Esophagus squamous epithelium (tissue), 5 donors: ENCODE measurements at regions not wholly inside any gene's neighbourhood (a gene's known extent, or its start where the extent isn't known, plus 50 kb on each side); places are given as distances from the start of the nearest gene placed in this dataset.

Experiments used
- DNase-seq: peaks from one replicate; lab custom pipeline; 2025; lab: John Stamatoyannopoulos, UW
- H3K27ac ChIP-seq, 4 donors: fragments of 200-600 bp; sonication (generic); one replicate each; pipeline ENCODE4 v1.5.1; 2016 to 2019; ENCODE audit warnings: mild to moderate bottlenecking in 1 of 4
- H3K27me3 ChIP-seq, 4 donors: fragments of 200-600 bp; sonication (generic); 1 replicate in 3 of 4; 2 replicates in 1 of 4; pipeline versions ENCODE4 v1.5.1 to v1.6.0; 2017 to 2021; ENCODE audit warnings: antibody characterized with exemption in 1 of 4
- H3K36me3 ChIP-seq, 3 donors: fragments of 200-600 bp; sonication (generic); one replicate each; pipeline ENCODE4 v1.5.1; 2016 to 2019
- H3K4me1 ChIP-seq, 3 donors: fragments of 200-600 bp; sonication (generic); one replicate each; pipeline ENCODE4 v1.5.1; 2017 to 2019
- H3K4me3 ChIP-seq, 4 donors: fragments of 200-600 bp; sonication (generic); 1 replicate in 3 of 4; 2 replicates in 1 of 4; pipeline ENCODE4 v1.5.1; 2016 to 2019; ENCODE audit warnings: mild to moderate bottlenecking in 2 of 4, moderate library complexity in 1 of 4
- H3K9me3 ChIP-seq, 3 donors: fragments of 200-600 bp; sonication (generic); one replicate each; pipeline ENCODE4 v1.5.1; 2016 to 2019
- CTCF ChIP-seq, 6 experiments: fragments of 450-650 bp in 4 of 6; fragments of 200-600 bp in 2 of 6; sonication (generic) in 2 of 6; IDR thresholded peaks; one replicate each; pipeline ENCODE4 v1.5.1; 2016 to 2019; ENCODE audit warnings: antibody characterized with exemption in 6 of 6, mild to moderate bottlenecking in 4 of 6, moderate library complexity in 4 of 6
- POLR2A ChIP-seq, 4 donors: fragments of 450-650 bp; IDR thresholded peaks; one replicate each; pipeline ENCODE4 v1.6.1; 2017; ENCODE audit warnings: antibody characterized with exemption in 4 of 4, mild to moderate bottlenecking in 4 of 4, moderate library complexity in 3 of 4
- WGBS, 2 donors: methylation state at CpG; one replicate each; pipeline ENCODE4 v1.1.5; 2018; 5-methylcytosine and 5-hydroxymethylcytosine counted together
- intact Hi-C: fragments of 100-400 bp; cut with DNase I; formaldehyde crosslinking; loops from one replicate; pipeline ENCODE4 v1.15.0; 2022
- donor health status: DM: yes; HTN: yes; CAD: no.

DNA sequence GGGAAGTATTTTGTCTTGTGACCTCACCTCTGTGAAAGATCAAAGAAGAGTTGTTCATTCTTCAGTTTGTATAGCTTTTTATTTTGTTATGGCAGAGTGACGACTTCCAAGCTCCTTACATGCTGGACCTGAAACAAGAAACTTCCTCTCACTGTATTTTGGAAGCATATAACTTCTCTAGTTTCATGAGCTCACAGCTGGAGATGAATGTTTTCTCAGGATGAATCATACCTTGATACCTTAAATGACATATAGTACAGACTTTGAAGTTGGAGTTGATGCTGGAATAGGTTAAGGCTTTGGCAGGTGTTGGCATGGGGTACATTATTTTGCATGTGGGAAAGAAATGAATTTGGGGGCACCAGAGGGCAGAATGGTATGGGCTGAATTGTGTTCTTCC, 112.5 kb downstream of the SLC25A46 start:
- intact Hi-C loops: no loop called here
- no peaks in the 10 kb centered on the region for H3K27me3 ChIP-seq
- WGBS, 2 donors: 38 to 50% methylated on average over 1 of the region's 1 CpG
- no peak overlapping the region for H3K4me3 ChIP-seq
- H3K27ac ChIP-seq: no peak overlapping the region
- no peaks in the 10 kb centered on the region for H3K36me3 ChIP-seq
- DNase-seq: no peak
- peaks cover 0 to 8% (median 0%) of the 10 kb centered on the region in 3 donors for H3K4me1 ChIP-seq
- no peaks in the 10 kb centered on the region for H3K9me3 ChIP-seq
- TF ChIP-seq POLR2A (IDR thresholded peaks at IDR 0.05) (no peak), CTCF (IDR thresholded peaks at IDR 0.05) (no peak)

DNA sequence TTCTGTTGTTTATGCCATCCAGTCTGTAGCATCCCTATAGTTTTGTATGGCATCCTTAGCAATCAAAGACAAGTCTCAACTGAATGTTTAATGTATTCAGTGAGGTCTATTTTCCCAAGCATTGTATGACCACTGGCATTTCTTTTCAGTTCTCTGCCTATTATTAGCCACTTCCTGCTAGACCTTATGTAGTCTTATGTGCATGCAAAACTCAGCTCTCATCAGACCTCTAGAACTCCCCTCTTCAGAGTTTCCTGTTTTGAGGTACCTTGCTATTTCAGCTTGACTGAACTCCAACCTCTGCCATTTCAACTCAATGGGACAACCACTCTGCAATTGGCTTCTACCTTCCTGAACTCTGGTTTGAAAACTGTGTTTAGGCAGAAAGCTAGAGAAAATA, 113.2 kb downstream of the SLC25A46 start:
- no peaks in the 10 kb centered on the region for H3K9me3 ChIP-seq
- H3K4me1 ChIP-seq: peaks cover 0 to 8% (median 0%) of the 10 kb centered on the region in 3 donors
- H3K36me3 ChIP-seq: no peaks in the 10 kb centered on the region
- H3K27me3 ChIP-seq: no peaks in the 10 kb centered on the region
- TF ChIP-seq POLR2A (IDR thresholded peaks at IDR 0.05) (no peak), CTCF (IDR thresholded peaks at IDR 0.05) (no peak)
- H3K4me3 ChIP-seq: no peak overlapping the region
- DNase-seq: no peak
- no peak overlapping the region for H3K27ac ChIP-seq
- intact Hi-C loops: no loop called here

GRCh38 chr5:110852541-110852940, 113.7 kb downstream of the SLC25A46 start:
- Histone ChIP-seq H3K9me3 (no peaks in the 10 kb centered on the region), H3K4me3 (no peak overlapping the region), H3K4me1 (peaks cover 0 to 8% (median 0%) of the 10 kb centered on the region in 3 donors), H3K27ac (no peak overlapping the region), H3K36me3 (no peaks in the 10 kb centered on the region), H3K27me3 (no peaks in the 10 kb centered on the region)
- DNase-seq: no peak
- TF ChIP-seq POLR2A (IDR thresholded peaks at IDR 0.05): no peak
- no peak for TF ChIP-seq CTCF (IDR thresholded peaks at IDR 0.05)
- intact Hi-C loops: no loop called here
- WGBS, 2 donors: 50 to 52% methylated on average over 1 of the region's 1 CpG

GRCh38 chr5:110853267-110853666, 114.5 kb downstream of the SLC25A46 start:
- no peak for DNase-seq
- TF ChIP-seq CTCF (IDR thresholded peaks at IDR 0.05): peak in 1 of 6 experiments; percentile 34
- no peak for TF ChIP-seq POLR2A (IDR thresholded peaks at IDR 0.05)
- peak overlapping the region in 3 of 4 donors; percentile 11 to 46 (median 43) for H3K27ac ChIP-seq
- H3K27me3 ChIP-seq: no peaks in the 10 kb centered on the region
- intact Hi-C loops: no loop called here
- H3K9me3 ChIP-seq: no peaks in the 10 kb centered on the region
- peaks cover 0 to 8% (median 0%) of the 10 kb centered on the region in 3 donors for H3K4me1 ChIP-seq
- H3K36me3 ChIP-seq: no peaks in the 10 kb centered on the region
- WGBS, 2 donors: 32 to 34% methylated on average over 3 of the region's 3 CpGs
- no peak overlapping the region for H3K4me3 ChIP-seq

DNA sequence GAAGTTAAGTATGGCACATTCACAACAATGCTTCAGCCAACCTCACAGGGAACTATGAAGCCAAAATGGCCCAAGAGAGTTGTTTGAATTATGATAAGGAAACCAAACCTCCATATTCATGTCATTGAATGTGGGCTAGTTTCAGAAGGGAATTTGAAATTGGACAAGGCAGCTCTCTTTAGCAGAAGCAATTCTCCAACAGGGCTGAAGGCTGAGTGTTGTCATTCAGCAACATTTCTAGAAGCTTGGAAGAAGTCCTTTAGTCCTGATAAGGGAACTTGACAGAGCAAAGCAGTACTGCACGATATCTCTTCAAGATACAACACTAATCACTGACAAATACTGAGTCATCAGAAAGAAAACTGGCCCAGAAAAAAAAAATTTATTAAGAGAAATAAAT, 115.4 kb downstream of the SLC25A46 start:
- H3K4me3 ChIP-seq: no peak overlapping the region
- no peak overlapping the region for H3K27ac ChIP-seq
- no peaks in the 10 kb centered on the region for H3K27me3 ChIP-seq
- H3K4me1 ChIP-seq: peaks cover 0 to 8% (median 0%) of the 10 kb centered on the region in 3 donors
- TF ChIP-seq POLR2A (IDR thresholded peaks at IDR 0.05) (no peak), CTCF (IDR thresholded peaks at IDR 0.05) (no peak)
- WGBS, 2 donors: 38 to 53% methylated on average over 1 of the region's 1 CpG
- no peak for DNase-seq
- H3K9me3 ChIP-seq: no peaks in the 10 kb centered on the region
- H3K36me3 ChIP-seq: no peaks in the 10 kb centered on the region
- intact Hi-C loops: no loop called here
